WTC11 (cell line): ENCODE measurements at regions not wholly inside any gene's neighbourhood (a gene's known extent, or its start where the extent isn't known, plus 50 kb on each side); places are given as distances from the start of the nearest gene placed in this dataset.

ENCODE experiments used
- CREB1 ChIP-seq: sonication (generic); formaldehyde crosslinking; IDR thresholded peaks from 2 replicates; pipeline ENCODE4 v1.8.0; 2023; ENCODE audit warnings: mild to moderate bottlenecking, missing genetic modification reagents
- ELF4 ChIP-seq: sonication (generic); formaldehyde crosslinking; IDR thresholded peaks from 2 replicates; pipeline ENCODE4 v1.8.1; 2022; ENCODE audit warnings: low read depth, mild to moderate bottlenecking, moderate library complexity, missing genetic modification reagents
- NR3C1 ChIP-seq: sonication (generic); formaldehyde crosslinking; conservative IDR thresholded peaks from 2 replicates; pipeline ENCODE4 v1.8.1; 2023; ENCODE audit warnings: low read depth, mild to moderate bottlenecking, missing genetic modification reagents
- RELA ChIP-seq: sonication (generic); formaldehyde crosslinking; IDR thresholded peaks from 2 replicates; pipeline ENCODE4 v1.8.1; 2022; ENCODE audit warnings: missing genetic modification reagents, mild to moderate bottlenecking, borderline replicate concordance
- SMAD4 ChIP-seq: sonication (generic); formaldehyde crosslinking; IDR thresholded peaks from 2 replicates; pipeline ENCODE4 v1.8.0; 2022; ENCODE audit warnings: mild to moderate bottlenecking, missing genetic modification reagents
- SP1 ChIP-seq: sonication (generic); formaldehyde crosslinking; conservative IDR thresholded peaks from 2 replicates; pipeline ENCODE4 v1.8.1; 2022; ENCODE audit warnings: missing genetic modification reagents
- TF ChIP-seq, protein P1 (sequence below): fragments of 200-600 bp; IDR thresholded peaks from 2 replicates; pipeline ENCODE4 v1.8.0; 2022; ENCODE audit warnings: antibody characterized with exemption
- TF ChIP-seq, protein P2 (sequence below): sonication (generic); formaldehyde crosslinking; IDR thresholded peaks from 2 replicates; pipeline ENCODE4 v1.8.0; 2022; ENCODE audit warnings: mild to moderate bottlenecking, missing genetic modification reagents
- TF ChIP-seq, protein P3 (sequence below): sonication (generic); formaldehyde crosslinking; IDR thresholded peaks from 2 replicates; pipeline ENCODE4 v1.8.0; 2022; ENCODE audit warnings: mild to moderate bottlenecking, missing genetic modification reagents
- TF ChIP-seq, protein P4 (sequence below): sonication (generic); formaldehyde crosslinking; IDR thresholded peaks from 2 replicates; pipeline ENCODE4 v1.8.1; 2023; ENCODE audit warnings: mild to moderate bottlenecking, missing genetic modification reagents, moderate library complexity

DNA sequence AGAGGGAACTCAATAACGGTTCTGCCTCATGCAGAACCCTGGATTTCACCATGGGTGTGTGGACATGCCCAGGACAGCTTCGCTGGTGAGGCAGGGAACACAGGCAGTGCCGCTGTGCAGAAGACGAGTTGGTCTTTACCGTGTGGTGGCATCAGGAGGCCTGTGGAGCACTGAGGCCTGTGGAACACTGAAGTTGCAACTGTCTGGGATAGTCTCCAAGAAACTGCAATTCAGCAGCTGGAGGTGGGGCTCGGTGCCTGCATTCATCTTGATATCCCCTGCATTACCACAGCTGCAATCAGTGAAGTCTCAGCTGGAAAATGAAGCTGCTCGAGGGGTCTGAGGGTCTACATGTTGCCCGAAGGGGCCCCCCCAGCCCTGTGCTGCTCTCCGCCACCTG lies 202.4 kb upstream of the CDH4 start:
- TF ChIP-seq, protein P1, sequence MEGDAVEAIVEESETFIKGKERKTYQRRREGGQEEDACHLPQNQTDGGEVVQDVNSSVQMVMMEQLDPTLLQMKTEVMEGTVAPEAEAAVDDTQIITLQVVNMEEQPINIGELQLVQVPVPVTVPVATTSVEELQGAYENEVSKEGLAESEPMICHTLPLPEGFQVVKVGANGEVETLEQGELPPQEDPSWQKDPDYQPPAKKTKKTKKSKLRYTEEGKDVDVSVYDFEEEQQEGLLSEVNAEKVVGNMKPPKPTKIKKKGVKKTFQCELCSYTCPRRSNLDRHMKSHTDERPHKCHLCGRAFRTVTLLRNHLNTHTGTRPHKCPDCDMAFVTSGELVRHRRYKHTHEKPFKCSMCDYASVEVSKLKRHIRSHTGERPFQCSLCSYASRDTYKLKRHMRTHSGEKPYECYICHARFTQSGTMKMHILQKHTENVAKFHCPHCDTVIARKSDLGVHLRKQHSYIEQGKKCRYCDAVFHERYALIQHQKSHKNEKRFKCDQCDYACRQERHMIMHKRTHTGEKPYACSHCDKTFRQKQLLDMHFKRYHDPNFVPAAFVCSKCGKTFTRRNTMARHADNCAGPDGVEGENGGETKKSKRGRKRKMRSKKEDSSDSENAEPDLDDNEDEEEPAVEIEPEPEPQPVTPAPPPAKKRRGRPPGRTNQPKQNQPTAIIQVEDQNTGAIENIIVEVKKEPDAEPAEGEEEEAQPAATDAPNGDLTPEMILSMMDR = no peak
- no peak for TF ChIP-seq SMAD4 (CRISPR knock-in tag)
- TF ChIP-seq RELA (CRISPR knock-in tag) = no peak
- no peak for TF ChIP-seq ELF4 (CRISPR knock-in tag)
- TF ChIP-seq CREB1 (CRISPR knock-in tag) = no peak
- no peak for TF ChIP-seq NR3C1 (CRISPR knock-in tag)
- TF ChIP-seq, protein P2, sequence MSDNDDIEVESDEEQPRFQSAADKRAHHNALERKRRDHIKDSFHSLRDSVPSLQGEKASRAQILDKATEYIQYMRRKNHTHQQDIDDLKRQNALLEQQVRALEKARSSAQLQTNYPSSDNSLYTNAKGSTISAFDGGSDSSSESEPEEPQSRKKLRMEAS = no peak
- TF ChIP-seq, protein P3, sequence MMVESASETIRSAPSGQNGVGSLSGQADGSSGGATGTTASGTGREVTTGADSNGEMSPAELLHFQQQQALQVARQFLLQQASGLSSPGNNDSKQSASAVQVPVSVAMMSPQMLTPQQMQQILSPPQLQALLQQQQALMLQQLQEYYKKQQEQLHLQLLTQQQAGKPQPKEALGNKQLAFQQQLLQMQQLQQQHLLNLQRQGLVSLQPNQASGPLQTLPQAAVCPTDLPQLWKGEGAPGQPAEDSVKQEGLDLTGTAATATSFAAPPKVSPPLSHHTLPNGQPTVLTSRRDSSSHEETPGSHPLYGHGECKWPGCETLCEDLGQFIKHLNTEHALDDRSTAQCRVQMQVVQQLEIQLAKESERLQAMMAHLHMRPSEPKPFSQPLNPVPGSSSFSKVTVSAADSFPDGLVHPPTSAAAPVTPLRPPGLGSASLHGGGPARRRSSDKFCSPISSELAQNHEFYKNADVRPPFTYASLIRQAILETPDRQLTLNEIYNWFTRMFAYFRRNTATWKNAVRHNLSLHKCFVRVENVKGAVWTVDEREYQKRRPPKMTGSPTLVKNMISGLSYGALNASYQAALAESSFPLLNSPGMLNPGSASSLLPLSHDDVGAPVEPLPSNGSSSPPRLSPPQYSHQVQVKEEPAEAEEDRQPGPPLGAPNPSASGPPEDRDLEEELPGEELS = no peak
- TF ChIP-seq, protein P4, sequence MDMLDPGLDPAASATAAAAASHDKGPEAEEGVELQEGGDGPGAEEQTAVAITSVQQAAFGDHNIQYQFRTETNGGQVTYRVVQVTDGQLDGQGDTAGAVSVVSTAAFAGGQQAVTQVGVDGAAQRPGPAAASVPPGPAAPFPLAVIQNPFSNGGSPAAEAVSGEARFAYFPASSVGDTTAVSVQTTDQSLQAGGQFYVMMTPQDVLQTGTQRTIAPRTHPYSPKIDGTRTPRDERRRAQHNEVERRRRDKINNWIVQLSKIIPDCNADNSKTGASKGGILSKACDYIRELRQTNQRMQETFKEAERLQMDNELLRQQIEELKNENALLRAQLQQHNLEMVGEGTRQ (CRISPR knock-in tag) = no peak
- TF ChIP-seq SP1 (CRISPR knock-in tag) = no peak
